BLaER1 treated with 17β-estradiol and CSF1 and Interleukin-3, amounts not matched to agents 10 nM and 100 nM (cell line): ENCODE measurements at regions not wholly inside any gene's neighbourhood (a gene's known extent, or its start where the extent isn't known, plus 50 kb on each side); places are given as distances from the start of the nearest gene placed in this dataset.
"Not testable (repeated sequence)": the region's sequence is repeated elsewhere in the genome, so short reads cannot be mapped to it uniquely, and the experiment has no call there.

Experiments used
- H3K27ac ChIP-seq, 11 experiments: shearing (Covaris generic); formaldehyde crosslinking; 2 replicates each; pipeline ENCODE4 v1.8.1; 2022
- H3K27me3 ChIP-seq, 11 experiments: shearing (Covaris generic); formaldehyde crosslinking; 2 replicates each; pipeline ENCODE4 v1.8.1; 2022
- H3K36me3 ChIP-seq, 11 experiments: shearing (Covaris generic); formaldehyde crosslinking; 2 replicates each; pipeline ENCODE4 v1.8.1; 2022
- H3K4me1 ChIP-seq, 10 experiments: shearing (Covaris generic); formaldehyde crosslinking; 2 replicates each; pipeline ENCODE4 v1.8.1; 2022
- H3K4me2 ChIP-seq, 11 experiments: shearing (Covaris generic); formaldehyde crosslinking; 2 replicates each; pipeline ENCODE4 v1.8.1; 2022
- H3K4me3 ChIP-seq, 10 experiments: shearing (Covaris generic); formaldehyde crosslinking; 2 replicates each; pipeline ENCODE4 v1.8.1; 2022
- H3K9ac ChIP-seq, 11 experiments: shearing (Covaris generic); formaldehyde crosslinking; 2 replicates each; pipeline ENCODE4 v1.8.1; 2022
- H3K9me3 ChIP-seq, 11 experiments: shearing (Covaris generic); formaldehyde crosslinking; replicated peaks in 1 of 11; 2 replicates each; pipeline ENCODE4 v1.8.1; 2022
- H4K20me1 ChIP-seq, 11 experiments: shearing (Covaris generic); formaldehyde crosslinking; 2 replicates each; pipeline ENCODE4 v1.8.1; 2022
- Cebpa-rat ChIP-seq, 11 experiments: shearing (Covaris generic); IDR thresholded peaks; 2 replicates each; pipeline ENCODE4 v1.8.1; 2022

- Histone ChIP-seq H3K9ac (no peak overlapping the region), H3K9me3 (peaks cover 19 to 49% (median 35%) of the 10 kb centered on the region in 11 experiments; a peak in 21 of 22 replicates), H3K27ac (peak overlapping the region in 7 of 11 experiments; percentile 9 to 43 (median 37); a peak in 11 of 22 replicates), H3K4me1 (peaks cover 11 to 24% (median 19%) of the 10 kb centered on the region in 10 experiments), H3K4me2 (peak overlapping the region; percentile 2 to 76 (median 56); a peak in 20 of 22 replicates), H3K4me3 (no peak overlapping the region; a peak in 1 of 20 replicates), H3K36me3 (no peaks in the 10 kb centered on the region), H4K20me1 (no peaks in the 10 kb centered on the region), H3K27me3 (no peaks in the 10 kb centered on the region)
- TF ChIP-seq Cebpa-rat (IDR thresholded peaks at IDR 0.05) = no peak
Observed at GRCh38 chr16:31678649-31679325, 151.1 kb downstream of the AHSP start.

- H3K4me2 ChIP-seq, H3K4me3 ChIP-seq, H3K36me3 ChIP-seq, H3K9ac ChIP-seq, H4K20me1 ChIP-seq, H3K4me1 ChIP-seq, H3K27ac ChIP-seq, H3K27me3 ChIP-seq: not testable (repeated sequence)
- H3K9me3 ChIP-seq = peaks cover 32 to 50% (median 40%) of the 10 kb centered on the region in 11 experiments
Observed at GRCh38 chr16:31689331-31689730, 161.6 kb downstream of the AHSP start.

- H3K4me3 ChIP-seq, H3K4me2 ChIP-seq, H3K27me3 ChIP-seq, H4K20me1 ChIP-seq, H3K9ac ChIP-seq, H3K27ac ChIP-seq, H3K36me3 ChIP-seq: not testable (repeated sequence)
- H3K4me1 ChIP-seq = peaks cover 17 to 22% (median 19%) of the 10 kb centered on the region in 10 experiments
- H3K9me3 ChIP-seq = peaks cover 4 to 20% (median 10%) of the 10 kb centered on the region in 11 experiments
Observed at GRCh38 chr16:31692338-31692737, 164.6 kb downstream of the AHSP start.

GRCh38 chr16:31693733-31694132 is 166.0 kb downstream of the AHSP start:
- H3K27me3 ChIP-seq = no peaks in the 10 kb centered on the region
- H3K4me1 ChIP-seq = peaks cover 17 to 22% (median 19%) of the 10 kb centered on the region in 10 experiments
- no peaks in the 10 kb centered on the region for H4K20me1 ChIP-seq
- no peak overlapping the region for H3K9ac ChIP-seq
- H3K9me3 ChIP-seq = peaks cover 0 to 8% (median 0%) of the 10 kb centered on the region in 11 experiments; a peak in 3 of 22 replicates
- no peaks in the 10 kb centered on the region for H3K36me3 ChIP-seq
- no peak overlapping the region for H3K4me3 ChIP-seq
- no peak overlapping the region for H3K27ac ChIP-seq
- TF ChIP-seq Cebpa-rat (IDR thresholded peaks at IDR 0.05) = no peak
- no peak overlapping the region for H3K4me2 ChIP-seq

- Histone ChIP-seq H3K4me3 (no peak overlapping the region), H3K4me1 (peaks cover 17 to 22% (median 19%) of the 10 kb centered on the region in 10 experiments), H3K4me2 (0 out of 22 replicates have a peak overlapping the region, but pooled peaks of 1 of the 11 experiments have one; percentile 67), H3K9me3 (peaks cover 0 to 8% (median 0%) of the 10 kb centered on the region in 11 experiments; a peak in 3 of 22 replicates), H3K36me3 (no peaks in the 10 kb centered on the region), H3K9ac (no peak overlapping the region), H3K27me3 (no peaks in the 10 kb centered on the region; a peak in 1 of 22 replicates), H4K20me1 (no peaks in the 10 kb centered on the region), H3K27ac (no peak overlapping the region)
- TF ChIP-seq Cebpa-rat (IDR thresholded peaks at IDR 0.05) = no peak
Observed at GRCh38 chr16:31694461-31694860, 166.8 kb downstream of the AHSP start.

- no peak overlapping the region for H3K4me3 ChIP-seq
- peak overlapping the region; percentile 53 to 74 (median 67) for H3K4me2 ChIP-seq
- H3K27me3 ChIP-seq = no peaks in the 10 kb centered on the region; a peak in 2 of 22 replicates
- H3K9ac ChIP-seq = peak overlapping the region in 5 of 11 experiments; percentile 17 to 46 (median 36); a peak in 3 of 22 replicates
- peak overlapping the region in 10 of 11 experiments; percentile 5 to 65 (median 56); a peak in 18 of 22 replicates for H3K27ac ChIP-seq
- H3K9me3 ChIP-seq = peaks cover 0 to 8% (median 0%) of the 10 kb centered on the region in 11 experiments; a peak in 3 of 22 replicates
- H3K4me1 ChIP-seq = peaks cover 19 to 31% (median 25%) of the 10 kb centered on the region in 10 experiments
- H3K36me3 ChIP-seq = no peaks in the 10 kb centered on the region
- no peaks in the 10 kb centered on the region; a peak in 1 of 22 replicates for H4K20me1 ChIP-seq
- TF ChIP-seq Cebpa-rat (IDR thresholded peaks at IDR 0.05) = no peak
Observed at GRCh38 chr16:31695667-31696066, 168.0 kb downstream of the AHSP start.

- H4K20me1 ChIP-seq = peaks cover 0 to 13% (median 7%) of the 10 kb centered on the region in 11 experiments; a peak in 11 of 22 replicates
- peaks cover 0 to 8% (median 0%) of the 10 kb centered on the region in 11 experiments; a peak in 3 of 22 replicates for H3K9me3 ChIP-seq
- TF ChIP-seq Cebpa-rat (IDR thresholded peaks at IDR 0.05) = no peak
- peaks cover 32 to 46% (median 40%) of the 10 kb centered on the region in 10 experiments for H3K4me1 ChIP-seq
- H3K27me3 ChIP-seq = no peaks in the 10 kb centered on the region; a peak in 2 of 22 replicates
- H3K27ac ChIP-seq = no peak overlapping the region; a peak in 1 of 22 replicates
- H3K4me3 ChIP-seq = no peak overlapping the region
- no peaks in the 10 kb centered on the region; a peak in 1 of 22 replicates for H3K36me3 ChIP-seq
- H3K4me2 ChIP-seq = peak overlapping the region in 3 of 11 experiments; percentile 56 to 67 (median 66); a peak in 5 of 22 replicates
- H3K9ac ChIP-seq = no peak overlapping the region
Observed at GRCh38 chr16:31696968-31697743, 169.5 kb downstream of the AHSP start.

GRCh38 chr16:31697744-31698125 is 170.0 kb downstream of the AHSP start:
- peaks cover 33 to 46% (median 42%) of the 10 kb centered on the region in 10 experiments for H3K4me1 ChIP-seq
- H3K27ac ChIP-seq = no peak overlapping the region
- TF ChIP-seq Cebpa-rat (IDR thresholded peaks at IDR 0.05) = no peak
- H3K4me3 ChIP-seq = no peak overlapping the region
- H3K36me3 ChIP-seq = peaks cover 0 to 5% (median 2%) of the 10 kb centered on the region in 11 experiments; a peak in 13 of 22 replicates
- H3K27me3 ChIP-seq = no peaks in the 10 kb centered on the region; a peak in 2 of 22 replicates
- peaks cover 0 to 18% (median 12%) of the 10 kb centered on the region in 11 experiments; a peak in 12 of 22 replicates for H4K20me1 ChIP-seq
- no peak overlapping the region for H3K9ac ChIP-seq
- peaks cover 0 to 8% (median 0%) of the 10 kb centered on the region in 11 experiments; a peak in 3 of 22 replicates for H3K9me3 ChIP-seq
- H3K4me2 ChIP-seq = no peak overlapping the region

GRCh38 chr16:31698901-31699300 is 171.2 kb downstream of the AHSP start:
- no peak overlapping the region for H3K4me2 ChIP-seq
- no peak overlapping the region for H3K27ac ChIP-seq
- peaks cover 0 to 30% (median 16%) of the 10 kb centered on the region in 11 experiments; a peak in 12 of 22 replicates for H4K20me1 ChIP-seq
- no peaks in the 10 kb centered on the region for H3K9me3 ChIP-seq
- H3K27me3 ChIP-seq = no peaks in the 10 kb centered on the region; a peak in 2 of 22 replicates
- H3K9ac ChIP-seq = no peak overlapping the region
- no peak for TF ChIP-seq Cebpa-rat (IDR thresholded peaks at IDR 0.05)
- H3K4me1 ChIP-seq = peaks cover 33 to 46% (median 42%) of the 10 kb centered on the region in 10 experiments
- H3K4me3 ChIP-seq = no peak overlapping the region
- H3K36me3 ChIP-seq = peaks cover 9 to 17% (median 13%) of the 10 kb centered on the region in 11 experiments; a peak in 20 of 22 replicates
